Body of pancreas (tissue), 4 donors: ENCODE measurements at regions not wholly inside any gene's neighbourhood (a gene's known extent, or its start where the extent isn't known, plus 50 kb on each side); places are given as distances from the start of the nearest gene placed in this dataset.

Experiments used
- ATAC-seq: fragments of 150-250 bp; one replicate; pipeline ENCODE4 v1.9.1; 2016
- DNase-seq, 4 donors: peaks; one replicate each; pipeline ENCODE4 v3.0.0-alpha.2; 2019
- H3K27ac ChIP-seq, 4 donors: fragments of 200-600 bp; sonication (generic); 1 replicate in 3 of 4; 2 replicates in 1 of 4; pipeline versions ENCODE4 v1.5.1 to v1.6.1; 2016 to 2019; ENCODE audit warnings: mild to moderate bottlenecking in 1 of 4, mixed read lengths in 1 of 4, moderate library complexity in 1 of 4
- H3K27me3 ChIP-seq, 2 donors: fragments of 200-600 bp; sonication (generic); one replicate each; pipeline ENCODE4 v1.6.0; 2016; ENCODE audit warnings: mild to moderate bottlenecking in 1 of 2
- H3K36me3 ChIP-seq, 2 donors: fragments of 200-600 bp; sonication (generic); replicated peaks in 1 of 2; 2 replicates each; pipeline ENCODE4 v1.5.1; 2016; ENCODE audit warnings: low read depth in 2 of 2; ENCODE audit not compliant: insufficient read depth in 1 of 2
- H3K4me1 ChIP-seq: fragments of 200-600 bp; sonication (generic); one replicate; pipeline ENCODE4 v1.6.0; 2016
- H3K4me3 ChIP-seq, 2 donors: fragments of 200-600 bp; sonication (generic); 1 replicate in 1 of 2; 2 replicates in 1 of 2; pipeline ENCODE4 v1.5.1; 2016 to 2019
- H3K9me3 ChIP-seq, 3 donors: fragments of 200-600 bp; sonication (generic); 1 replicate in 2 of 3; 2 replicates in 1 of 3; pipeline ENCODE4 v1.5.1; 2016
- CTCF ChIP-seq, 7 experiments: fragments of 450-650 bp in 4 of 7; fragments of 200-600 bp in 3 of 7; sonication (generic) in 3 of 7; IDR thresholded peaks; one replicate each; pipeline ENCODE4 v1.5.1; 2016 to 2019; ENCODE audit warnings: antibody characterized with exemption in 7 of 7
- POLR2A ChIP-seq, 3 donors: fragments of 450-650 bp; IDR thresholded peaks; one replicate each; pipeline ENCODE4 v1.6.1; 2016; ENCODE audit warnings: antibody characterized with exemption in 3 of 3, mild to moderate bottlenecking in 2 of 3
- WGBS, 2 donors: methylation state at CpG; one replicate each; pipeline ENCODE4 v1.1.5; 2017; 5-methylcytosine and 5-hydroxymethylcytosine counted together
- intact Hi-C: fragments of 100-400 bp; cut with DNase I; formaldehyde crosslinking; loops from one replicate; pipeline ENCODE4 v1.15.1; 2023

GRCh38 chr3:139735191-139735590 lies 57.4 kb upstream of the NMNAT3 start:
- DNase-seq (no peak), ATAC-seq (no peak)
- no peaks in the 10 kb centered on the region for H3K36me3 ChIP-seq
- no peak overlapping the region for H3K4me3 ChIP-seq
- no peaks in the 10 kb centered on the region for H3K9me3 ChIP-seq
- no peak overlapping the region for H3K27ac ChIP-seq
- 69 to 75% methylated on average over 5 to 6 of the region's 6 CpGs for WGBS, 2 donors
- H3K4me1 ChIP-seq = no peaks in the 10 kb centered on the region
- no peaks in the 10 kb centered on the region for H3K27me3 ChIP-seq
- intact Hi-C loops = no loop called here
- TF ChIP-seq CTCF (IDR thresholded peaks at IDR 0.05) (no peak), POLR2A (IDR thresholded peaks at IDR 0.05) (no peak)

DNA sequence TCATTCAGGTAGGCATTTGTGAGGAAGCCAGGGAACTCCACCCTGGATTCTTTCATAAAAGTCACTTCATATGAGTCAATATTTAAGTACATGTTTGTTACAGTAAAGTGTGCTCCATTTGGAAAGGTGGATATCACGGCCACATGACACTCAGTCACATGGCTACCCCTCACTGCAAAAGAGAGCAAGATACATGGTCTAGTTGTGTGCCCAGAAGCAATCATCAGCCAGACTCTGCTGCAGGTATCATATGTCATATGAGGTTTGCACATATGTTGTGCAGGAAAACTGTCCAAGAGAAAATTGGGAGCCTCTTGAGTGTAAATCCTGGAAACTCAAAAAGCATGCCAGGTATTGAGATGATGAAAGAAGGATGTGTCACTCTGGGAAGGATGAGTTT lies 55.0 kb upstream of the NMNAT3 start:
- Histone ChIP-seq H3K36me3 (no peaks in the 10 kb centered on the region), H3K27ac (no peak overlapping the region), H3K4me3 (no peak overlapping the region), H3K4me1 (no peaks in the 10 kb centered on the region), H3K9me3 (no peaks in the 10 kb centered on the region), H3K27me3 (no peaks in the 10 kb centered on the region)
- intact Hi-C loops = no loop called here
- TF ChIP-seq POLR2A (IDR thresholded peaks at IDR 0.05) (no peak), CTCF (IDR thresholded peaks at IDR 0.05) (no peak)
- no peak for DNase-seq
- ATAC-seq = no peak
- WGBS, 2 donors = 58 to 79% methylated on average over 1 of the region's 1 CpG

GRCh38 chr3:139729300-139729699 lies 51.5 kb upstream of the NMNAT3 start:
- H3K27me3 ChIP-seq = no peaks in the 10 kb centered on the region
- no peaks in the 10 kb centered on the region for H3K4me1 ChIP-seq
- H3K9me3 ChIP-seq = no peaks in the 10 kb centered on the region
- 70 to 81% methylated on average over 2 of the region's 2 CpGs for WGBS, 2 donors
- intact Hi-C loops = no loop called here
- no peaks in the 10 kb centered on the region for H3K36me3 ChIP-seq
- ATAC-seq (no peak), DNase-seq (no peak)
- TF ChIP-seq POLR2A (IDR thresholded peaks at IDR 0.05) (no peak), CTCF (IDR thresholded peaks at IDR 0.05) (no peak)
- H3K4me3 ChIP-seq = no peak overlapping the region
- H3K27ac ChIP-seq = no peak overlapping the region

- intact Hi-C loops = no loop called here
- Histone ChIP-seq H3K36me3 (no peaks in the 10 kb centered on the region), H3K9me3 (no peaks in the 10 kb centered on the region), H3K27me3 (no peaks in the 10 kb centered on the region), H3K27ac (no peak overlapping the region), H3K4me1 (no peaks in the 10 kb centered on the region), H3K4me3 (no peak overlapping the region)
- DNase-seq = no peak
- no peak for TF ChIP-seq CTCF (IDR thresholded peaks at IDR 0.05)
- TF ChIP-seq POLR2A (IDR thresholded peaks at IDR 0.05) = no peak
- no peak for ATAC-seq
- 87 to 94% methylated on average over 5 of the region's 5 CpGs for WGBS, 2 donors
These were observed 50.6 kb upstream of the NMNAT3 start for GRCh38 chr3:139728414-139728813.
